ENCODE measurements at regions not wholly inside any gene's neighbourhood (a gene's known extent, or its start where the extent isn't known, plus 50 kb on each side); places are given as distances from the start of the nearest gene placed in this dataset.
"Not testable (repeated sequence)": the region's sequence is repeated elsewhere in the genome, so short reads cannot be mapped to it uniquely, and the experiment has no call there.

GRCh38 chr3:61445924-61446323 lies 115.4 kb upstream of the PTPRG start:
- no peak for DNase-seq

- no peak for DNase-seq
Measured at GRCh38 chr3:61446341-61446740, 115.0 kb upstream of the PTPRG start.

DNA sequence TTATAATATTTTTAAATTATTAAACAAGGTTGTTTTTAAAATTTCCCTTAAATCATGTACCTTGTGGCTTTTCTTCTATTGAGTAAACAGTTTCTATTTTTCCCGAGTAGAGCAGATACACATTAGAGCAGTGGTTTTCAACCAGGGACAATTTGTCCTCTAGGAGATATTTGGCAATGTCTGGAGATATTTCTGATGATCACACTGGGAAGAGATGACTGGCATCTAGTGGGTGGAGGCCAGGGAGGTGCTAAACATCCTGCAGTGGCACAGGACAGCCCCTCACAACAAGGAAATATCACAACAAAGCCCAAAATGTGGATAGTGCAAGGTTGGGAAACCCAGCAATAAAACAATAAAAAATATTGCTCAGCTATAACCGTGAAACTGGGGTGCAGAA lies 113.0 kb upstream of the PTPRG start:
- no peak for DNase-seq

DNA sequence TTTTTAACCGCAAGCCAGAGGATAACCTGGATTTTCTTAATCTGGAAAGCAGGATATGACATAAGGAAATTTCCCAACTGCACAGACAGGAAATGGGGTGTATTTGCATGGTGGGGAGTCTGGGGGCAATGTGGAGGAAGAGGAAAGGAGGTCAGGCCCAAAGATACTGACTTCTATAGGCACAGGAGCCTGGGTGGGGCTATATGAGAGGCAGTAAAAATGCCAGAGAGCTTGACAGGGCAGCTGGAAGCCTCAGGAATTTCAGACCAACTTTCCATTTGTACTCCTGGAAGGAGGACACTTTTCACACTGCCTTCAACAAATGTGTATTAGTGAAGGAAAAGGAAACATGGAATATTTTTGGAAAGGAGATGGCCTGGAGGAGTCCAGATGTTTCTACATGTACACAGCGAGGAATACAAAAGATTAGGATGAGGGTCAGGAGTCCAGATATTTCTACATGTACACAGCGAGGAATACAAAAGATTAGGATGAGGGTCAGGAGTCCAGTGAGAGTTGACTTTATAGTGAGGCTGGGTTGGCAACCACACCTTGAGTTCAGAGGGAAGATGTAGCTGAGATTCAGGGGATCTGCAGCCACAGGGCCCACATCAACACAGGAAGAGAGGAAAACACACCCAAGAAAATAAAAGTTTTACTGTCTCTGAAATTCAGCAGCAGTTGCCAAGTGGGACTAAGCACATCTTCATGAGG lies 111.9 kb upstream of the PTPRG start:
- no peak for DNase-seq

DNA sequence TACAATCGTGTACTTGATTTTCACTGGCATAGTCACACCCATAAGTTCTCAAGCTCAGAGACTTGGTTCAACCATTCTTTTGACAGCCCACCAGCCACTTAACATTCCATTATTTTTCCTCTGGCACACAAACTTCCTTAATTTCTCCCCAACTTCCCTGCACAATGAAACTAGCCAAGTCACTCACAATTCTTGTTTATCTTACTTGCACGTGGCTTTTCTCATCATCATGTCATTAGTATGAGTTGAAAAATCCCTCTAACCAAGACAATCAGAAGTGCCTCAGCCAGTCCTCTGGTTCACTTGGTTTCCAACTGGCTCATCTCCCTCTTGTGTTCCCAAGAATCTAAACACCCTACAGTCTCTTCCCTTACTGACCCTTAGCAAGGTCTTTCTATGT lies 110.5 kb upstream of the PTPRG start:
- no peak for DNase-seq

GRCh38 chr3:61451841-61452240 lies 109.5 kb upstream of the PTPRG start:
- no peak for DNase-seq

DNA sequence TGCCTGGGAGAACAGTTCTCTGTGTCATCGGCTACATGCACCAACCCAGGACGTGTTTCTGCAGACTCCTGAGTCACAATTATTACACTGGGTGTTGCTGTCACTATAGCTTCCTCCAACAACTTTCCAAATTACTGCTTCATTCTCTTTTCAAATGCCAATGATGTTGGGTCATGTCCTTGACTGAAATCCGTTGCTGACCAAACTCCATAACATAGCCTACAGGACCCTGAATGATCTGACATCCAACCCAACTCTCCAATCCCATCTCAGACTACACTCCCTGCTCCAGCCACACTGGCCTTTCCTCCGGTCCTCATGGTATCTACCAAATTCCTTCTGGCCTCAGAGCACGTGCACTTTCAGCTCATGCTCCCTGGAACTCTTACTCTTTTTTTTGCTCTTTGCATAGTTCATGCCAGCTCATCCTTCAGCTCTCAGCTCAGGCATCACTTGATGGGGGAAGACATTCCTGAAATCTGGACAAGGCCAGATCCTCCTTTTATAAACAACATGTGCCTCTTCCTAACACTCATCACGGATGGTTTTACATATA lies 108.8 kb upstream of the PTPRG start:
- DNase-seq = no peak

- no peak for DNase-seq
Measured at GRCh38 chr3:61454006-61454585, 107.3 kb upstream of the PTPRG start.

DNA sequence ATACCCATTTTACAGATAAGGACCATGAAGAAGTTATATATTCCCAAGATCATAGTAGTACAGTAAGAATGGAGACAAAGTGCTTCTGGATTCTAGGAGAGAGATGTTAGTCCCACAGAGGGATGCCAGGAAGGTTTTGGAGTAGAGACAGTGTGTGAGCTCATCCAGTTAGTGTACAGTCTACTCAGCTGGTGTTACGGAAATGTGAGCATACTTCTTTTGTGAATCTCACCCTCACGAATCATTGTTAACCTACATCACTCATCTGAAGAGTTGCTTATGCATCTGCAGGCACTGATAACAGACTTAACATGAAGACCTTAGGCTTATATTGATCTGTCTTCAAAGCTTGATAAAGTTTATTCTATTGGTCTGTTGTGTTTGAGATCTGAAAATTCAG lies 106.6 kb upstream of the PTPRG start:
- DNase-seq = no peak

DNA sequence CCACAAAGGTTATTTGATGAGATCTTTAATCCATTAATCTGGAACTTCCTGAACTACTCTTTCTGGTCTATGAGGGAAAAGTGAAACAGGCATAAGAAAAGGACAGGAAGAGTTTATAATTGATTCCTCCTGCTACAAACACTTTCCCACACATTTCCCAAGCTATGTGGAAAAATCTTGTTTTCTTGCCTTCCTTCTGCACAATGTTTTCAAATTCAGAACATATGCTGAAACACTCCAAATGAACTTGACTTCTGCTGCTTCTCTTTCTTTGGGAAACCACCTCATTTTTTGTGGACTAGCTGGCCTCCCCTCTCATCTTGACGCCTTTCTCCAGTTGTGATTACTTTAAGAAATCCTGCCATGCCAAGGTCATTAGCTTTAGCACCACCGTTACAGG lies 100.7 kb upstream of the PTPRG start:
- DNase-seq = no peak

DNA sequence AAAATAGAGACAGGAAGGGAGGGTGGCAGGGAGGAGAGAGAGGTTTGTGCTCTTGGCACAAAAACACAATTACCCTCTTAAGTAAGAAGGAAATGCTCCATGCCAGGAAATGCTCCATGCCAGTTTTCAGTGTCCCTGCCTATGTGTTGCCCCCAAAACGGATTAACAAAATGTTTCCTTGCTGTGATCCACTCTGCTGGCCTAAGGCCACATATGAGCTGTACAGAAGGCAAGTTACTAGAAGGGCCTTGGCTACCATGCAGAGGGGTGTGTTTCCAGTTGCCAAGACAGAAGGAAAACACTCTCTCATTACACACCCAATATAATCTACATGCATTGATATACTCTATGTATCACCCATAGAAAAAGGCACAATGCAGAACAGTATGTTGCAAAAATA lies 98.2 kb upstream of the PTPRG start:
- no peak for DNase-seq

DNA sequence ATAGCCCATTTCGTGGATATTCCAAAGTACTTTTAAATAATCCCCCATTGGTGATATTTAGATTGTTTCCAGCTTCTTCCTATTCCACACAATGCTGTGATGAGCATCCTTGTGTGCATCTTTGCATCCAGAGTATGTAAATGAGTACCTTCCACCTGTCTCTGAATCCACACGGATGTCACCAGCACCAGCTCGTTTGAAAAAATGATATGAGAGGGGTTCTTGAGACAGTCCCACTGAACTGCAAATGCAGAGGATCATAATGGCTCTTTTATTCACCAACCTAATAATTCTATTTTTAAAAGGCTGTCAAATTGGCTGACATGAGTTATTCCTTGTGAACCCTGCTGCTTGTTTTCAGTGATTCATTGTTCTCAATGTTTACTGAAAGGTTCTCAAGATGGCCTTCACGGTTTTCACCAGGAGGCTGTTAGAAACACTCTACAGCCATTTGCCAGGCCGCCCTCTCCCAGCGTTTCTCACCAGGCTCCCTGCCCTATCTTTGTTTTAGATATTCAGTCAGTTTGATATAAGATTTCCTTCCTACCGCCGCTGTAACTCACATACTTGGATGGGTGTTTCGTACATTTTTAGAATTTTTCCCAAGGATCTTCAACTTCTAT lies 96.7 kb upstream of the PTPRG start:
- no peak for DNase-seq

- no peak for DNase-seq
Measured at GRCh38 chr3:61466357-61466756, 95.0 kb upstream of the PTPRG start.

GRCh38 chr3:61483997-61484396 lies 77.4 kb upstream of the PTPRG start:
- DNase-seq = no peak

- DNase-seq = no peak
Measured at GRCh38 chr3:61493339-61493738, 68.0 kb upstream of the PTPRG start.

DNA sequence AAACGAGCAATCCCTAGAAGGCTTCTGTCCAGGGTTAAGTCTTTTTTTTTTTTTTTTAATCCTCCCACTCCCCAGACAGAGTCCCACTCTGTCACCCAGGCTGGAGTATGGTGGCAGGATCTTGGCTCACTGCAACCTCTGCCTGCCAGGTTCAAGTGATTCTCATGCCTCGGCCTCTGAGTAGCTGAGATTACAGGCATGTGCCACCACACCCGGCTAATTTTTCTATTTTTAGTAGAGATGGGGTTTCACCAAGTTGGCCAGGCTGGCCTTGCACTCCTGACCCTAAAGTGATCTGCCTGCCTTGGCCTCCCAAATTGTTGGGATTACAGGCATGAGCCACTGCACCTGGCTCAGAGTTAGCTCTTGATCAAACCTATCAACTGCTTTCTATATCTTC lies 67.1 kb upstream of the PTPRG start:
- DNase-seq = not testable (repeated sequence)

- no peak for DNase-seq
Measured at GRCh38 chr3:61497463-61497862, 63.9 kb upstream of the PTPRG start.

DNA sequence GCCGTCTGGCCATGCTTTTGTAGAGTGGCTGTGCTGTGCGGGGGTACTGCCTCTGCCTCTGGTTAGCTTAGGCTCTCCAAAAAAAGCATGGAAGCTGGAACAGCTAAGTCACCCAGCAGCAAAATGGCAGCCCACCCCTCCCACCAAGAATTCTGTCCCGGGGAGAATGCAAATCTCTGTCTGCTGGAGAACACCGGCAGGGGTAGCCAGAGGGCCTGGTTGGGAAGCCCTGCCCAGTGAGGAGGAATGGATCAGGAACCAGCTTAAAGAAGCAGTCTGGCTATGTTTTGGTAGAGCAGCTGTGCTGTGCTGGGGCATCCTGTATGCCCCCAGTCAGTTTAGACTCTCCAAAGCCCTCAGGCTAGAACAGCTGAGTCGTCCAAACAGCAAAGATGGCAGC lies 56.2 kb upstream of the PTPRG start:
- no peak for DNase-seq

DNA sequence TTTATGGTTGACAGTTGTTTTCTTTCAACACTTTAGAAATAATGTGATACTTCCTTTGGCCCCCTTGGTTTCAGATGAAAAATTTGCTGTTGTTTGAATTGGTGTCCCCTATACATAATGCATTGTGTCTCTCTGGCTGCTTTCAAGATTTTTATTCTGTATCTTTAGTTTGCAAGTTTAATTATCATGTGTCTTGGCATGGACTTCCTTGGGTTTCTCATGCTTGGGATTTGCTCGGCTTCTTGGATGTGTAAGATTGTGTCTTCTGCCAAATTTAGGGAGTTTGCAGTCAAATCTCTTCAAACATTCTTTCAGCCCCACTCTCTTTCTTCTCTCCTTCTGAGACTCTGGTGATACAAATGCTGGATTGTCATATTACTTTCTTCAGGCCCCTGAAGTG lies 53.4 kb upstream of the PTPRG start:
- no peak for DNase-seq
